PC-3 (cell line): ENCODE measurements at regions not wholly inside any gene's neighbourhood (a gene's known extent, or its start where the extent isn't known, plus 50 kb on each side); places are given as distances from the start of the nearest gene placed in this dataset.

Experiments used
- ATAC-seq: fragments of 200-7000 bp; cut with Tn5 transposase; 2 replicates; pipeline ENCODE4 v1.9.1; 2020; ENCODE audit warnings: mild to moderate bottlenecking, moderate library complexity
- BruUV-seq: library from RNA; stranded (reverse); fragments of 400-500 nt; replicated peaks from 2 replicates; lab custom pipeline; 2021; lab: Mats Ljungman, UMichigan
- CTCF ChIA-PET: fragments of 300-600 bp; sonication (Branson Sonifier 250); formaldehyde crosslinking; loops from one replicate; lab custom pipeline; 2022; ENCODE audit warnings: antibody characterized with exemption; lab: Charles Lee
- POLR2A ChIA-PET: fragments of 300-600 bp; sonication (Branson Sonifier 250); formaldehyde crosslinking; loops from one replicate; lab custom pipeline; 2022; ENCODE audit warnings: antibody characterized with exemption; ENCODE audit not compliant: unreplicated experiment; lab: Charles Lee
- DNase-seq: peaks from one replicate; pipeline ENCODE4 v3.0.0-alpha.2; 2015
- H2AFZ ChIP-seq: fragments of 300-600 bp; sonication (generic); 2 replicates; pipeline ENCODE4 v1.6.0; 2016; ENCODE audit warnings: antibody characterized with exemption, low read length
- H3F3A ChIP-seq: fragments of 300-600 bp; sonication (generic); one replicate; pipeline ENCODE4 v1.6.0; 2017; ENCODE audit warnings: antibody characterized with exemption, low read length, control low read depth, mild to moderate bottlenecking; ENCODE audit not compliant: unreplicated experiment
- H3K27ac ChIP-seq: fragments of 300-600 bp; sonication (generic); 2 replicates; pipeline ENCODE4 v1.5.1; 2016; ENCODE audit warnings: mild to moderate bottlenecking, low read length
- H3K27me3 ChIP-seq: fragments of 300-600 bp; sonication (generic); 2 replicates; pipeline ENCODE4 v1.6.1; 2016; ENCODE audit warnings: low read length, mixed read lengths
- H3K36me3 ChIP-seq: fragments of 300-600 bp; sonication (generic); 2 replicates; pipeline ENCODE4 v1.6.1; 2016; ENCODE audit warnings: low read depth, mixed run types, low read length, mixed read lengths
- H3K4me1 ChIP-seq: fragments of 300-600 bp; sonication (generic); 2 replicates; pipeline ENCODE4 v1.5.1; 2016; ENCODE audit warnings: low read length; ENCODE audit not compliant: insufficient read depth
- H3K4me2 ChIP-seq: fragments of 300-600 bp; sonication (generic); 2 replicates; pipeline ENCODE4 v1.6.0; 2016; ENCODE audit warnings: low read length
- H3K4me3 ChIP-seq: fragments of 300-600 bp; sonication (generic); 2 replicates; pipeline ENCODE4 v1.5.1; 2016; ENCODE audit warnings: mild to moderate bottlenecking, low read length, mixed read lengths
- H3K79me2 ChIP-seq: fragments of 300-600 bp; sonication (generic); 2 replicates; pipeline ENCODE4 v1.6.1; 2017; ENCODE audit warnings: low read length, mixed read lengths
- H3K9ac ChIP-seq: fragments of 300-600 bp; sonication (generic); 2 replicates; pipeline ENCODE4 v1.6.0; 2016; ENCODE audit warnings: mild to moderate bottlenecking, low read length
- H3K9me2 ChIP-seq: fragments of 300-600 bp; sonication (generic); replicated peaks from 2 replicates; pipeline ENCODE4 v1.6.1; 2016; ENCODE audit warnings: mixed run types, low read length, mixed read lengths
- H3K9me3 ChIP-seq: fragments of 300-600 bp; sonication (generic); 2 replicates; pipeline ENCODE4 v1.6.1; 2016; ENCODE audit warnings: low read length, mixed read lengths
- H4K20me1 ChIP-seq: fragments of 300-600 bp; sonication (generic); 2 replicates; pipeline ENCODE4 v1.6.1; 2016; ENCODE audit warnings: low read length, mixed read lengths
- CTCF ChIP-seq: fragments of 300-600 bp; sonication (generic); conservative IDR thresholded peaks from 2 replicates; pipeline ENCODE4 v1.5.1; 2017; ENCODE audit warnings: antibody characterized with exemption, low read depth, mild to moderate bottlenecking, low read length
- EZH2 ChIP-seq: fragments of 300-600 bp; sonication (generic); IDR thresholded peaks from one replicate; pipeline ENCODE4 v1.6.1; 2017; ENCODE audit warnings: antibody characterized with exemption, mild to moderate bottlenecking, low read length; ENCODE audit not compliant: unreplicated experiment
- EZH2phosphoT487 ChIP-seq: fragments of 300-600 bp; sonication (generic); IDR thresholded peaks from 2 replicates; pipeline ENCODE4 v1.6.1; 2018; ENCODE audit warnings: mild to moderate bottlenecking, antibody characterized with exemption, low read length, borderline replicate concordance
- intact Hi-C: fragments of 100-400 bp; cut with micrococcal nuclease; formaldehyde crosslinking; loops from 2 replicates; pipeline ENCODE4 v1.9.0; 2023

- Histone ChIP-seq H3K9ac (no peak overlapping the region), H3K79me2 (no peaks in the 10 kb centered on the region), H2AFZ (no peak overlapping the region), H3K36me3 (no peaks in the 10 kb centered on the region), H3F3A (no peaks in the 10 kb centered on the region), H3K9me2 (no peaks in the 10 kb centered on the region), H3K4me3 (no peak overlapping the region), H3K4me2 (no peak overlapping the region), H3K27me3 (no peaks in the 10 kb centered on the region), H3K27ac (no peak overlapping the region), H3K4me1 (no peaks in the 10 kb centered on the region), H4K20me1 (no peaks in the 10 kb centered on the region), H3K9me3 (no peaks in the 10 kb centered on the region)
- ATAC-seq, result no peak
- no TSS peak for BruUV-seq
- intact Hi-C loops, result no loop called here
- ChIA-PET CTCF (no interaction called here), POLR2A (no interaction called here)
- DNase-seq, result no peak
- TF ChIP-seq CTCF, result no peak
- TF ChIP-seq EZH2, result no peak
Measured at GRCh38 chr4:28421221-28421620, 1560.6 kb downstream of the STIM2 start.

GRCh38 chr4:28426251-28426650 lies 1565.6 kb downstream of the STIM2 start:
- H3K9me3 ChIP-seq, result no peaks in the 10 kb centered on the region
- POLR2A ChIA-PET, result no interaction called here
- no peaks in the 10 kb centered on the region for H3K36me3 ChIP-seq
- no peak overlapping the region for H2AFZ ChIP-seq
- intact Hi-C loops, result no loop called here
- no peak for TF ChIP-seq EZH2phosphoT487
- TF ChIP-seq CTCF, result no peak
- no peak for TF ChIP-seq EZH2
- H3K9ac ChIP-seq, result no peak overlapping the region
- H3K4me3 ChIP-seq, result no peak overlapping the region
- no peak for DNase-seq
- no peaks in the 10 kb centered on the region for H4K20me1 ChIP-seq
- H3F3A ChIP-seq, result no peaks in the 10 kb centered on the region
- no peaks in the 10 kb centered on the region for H3K27me3 ChIP-seq
- CTCF ChIA-PET, result no interaction called here
- no peaks in the 10 kb centered on the region for H3K79me2 ChIP-seq
- no peak for ATAC-seq
- no peaks in the 10 kb centered on the region for H3K4me1 ChIP-seq
- H3K9me2 ChIP-seq, result no peaks in the 10 kb centered on the region
- no peak overlapping the region for H3K27ac ChIP-seq
- H3K4me2 ChIP-seq, result no peak overlapping the region
- no TSS peak for BruUV-seq

GRCh38 chr4:28427306-28428085 lies 1566.9 kb downstream of the STIM2 start:
- no peaks in the 10 kb centered on the region for H3K36me3 ChIP-seq
- POLR2A ChIA-PET, result no interaction called here
- BruUV-seq, result no TSS peak
- H2AFZ ChIP-seq, result no peak overlapping the region
- no peaks in the 10 kb centered on the region for H3K79me2 ChIP-seq
- H3K4me2 ChIP-seq, result no peak overlapping the region
- no peaks in the 10 kb centered on the region for H3K9me2 ChIP-seq
- H3K4me1 ChIP-seq, result no peaks in the 10 kb centered on the region
- no peak overlapping the region for H3K27ac ChIP-seq
- ATAC-seq (no peak), DNase-seq (no peak)
- H3K9ac ChIP-seq, result no peak overlapping the region
- TF ChIP-seq CTCF (no peak), EZH2 (no peak), EZH2phosphoT487 (no peak)
- no peaks in the 10 kb centered on the region for H3K27me3 ChIP-seq
- no peaks in the 10 kb centered on the region for H3K9me3 ChIP-seq
- H3K4me3 ChIP-seq, result no peak overlapping the region
- no peaks in the 10 kb centered on the region for H4K20me1 ChIP-seq
- CTCF ChIA-PET, result no interaction called here
- intact Hi-C loops, result no loop called here
- no peaks in the 10 kb centered on the region for H3F3A ChIP-seq
